ENCODE measurements at regions not wholly inside any gene's neighbourhood (a gene's known extent, or its start where the extent isn't known, plus 50 kb on each side); places are given as distances from the start of the nearest gene placed in this dataset.

GRCh38 chr19:30144242-30144758 is 202.3 kb downstream of the URI1 start:
- in situ Hi-C loops (cut with MboI): no loop called here
- Histone ChIP-seq H3K9ac (ENCODE audit: control insufficient read depth, insufficient read depth, low read length) (no peak overlapping the region), H3K9me3 (replicated peaks; ENCODE audit: control insufficient read depth, insufficient read depth, low read length) (no peaks in the 10 kb centered on the region), H4K20me1 (ENCODE audit: control insufficient read depth, insufficient read depth) (no peaks in the 10 kb centered on the region), H3K79me2 (ENCODE audit: control insufficient read depth, insufficient read depth, low read length) (no peaks in the 10 kb centered on the region), H3K4me2 (ENCODE audit: control insufficient read depth, insufficient read depth) (no peak overlapping the region), H3K4me1 (ENCODE audit: control insufficient read depth, insufficient read depth, low read length) (no peaks in the 10 kb centered on the region), H3K36me3 (ENCODE audit: control insufficient read depth in 2 of 2, insufficient read depth in 2 of 2, low read length in 1 of 2) (no peaks in the 10 kb centered on the region), H3K27me3 (replicated peaks in 1 of 2; ENCODE audit: control insufficient read depth in 2 of 2, insufficient read depth in 2 of 2, low read length in 1 of 2) (peaks cover 0 to 2% of the 10 kb centered on the region in 2 experiments; a peak in 1 of 4 replicates), H3K4me3 (no peak overlapping the region), H2AFZ (ENCODE audit: control insufficient read depth, low read depth, low read length) (no peak overlapping the region), H3K27ac (ENCODE audit: control insufficient read depth, insufficient read depth) (no peak overlapping the region)
- ChIA-PET SMC1A (ENCODE audit: uncharacterized antibody, unreplicated experiment) (no interaction called here), POLR2A (no interaction called here), CTCF (no interaction called here), RAD21 (ENCODE audit: unreplicated experiment) (no interaction called here)
- FAIRE-seq (no peak), DNase-seq (ENCODE audit: low read depth, low spot score) (no peak), ATAC-seq (no peak)
- WGBS (ENCODE audit: insufficient coverage, insufficient replicate concordance, low lambda C conversion rate, missing lambda C conversion rate): 38% methylated on average over 14 of the region's 14 CpGs
- no TSS peak for BruUV-seq (replicated peaks)
- intact Hi-C loops (cut with micrococcal nuclease; ENCODE audit: unreplicated experiment): no loop called here
- TF ChIP-seq PML (IDR thresholded peaks at IDR 0.05; ENCODE audit: low read length) (no peak), NFIC (IDR thresholded peaks at IDR 0.05; ENCODE audit: low read depth, low read length) (no peak), SUPT20H (IDR thresholded peaks at IDR 0.05; ENCODE audit: borderline replicate concordance, control insufficient read depth, low read depth, low read length) (no peak), MLLT1 (IDR thresholded peaks at IDR 0.05) (no peak), PRDM15 (CRISPR knock-in tag; IDR thresholded peaks at IDR 0.05) (no peak), KAT2A (conservative IDR thresholded peaks at IDR 0.05; ENCODE audit: control insufficient read depth, low read depth, low read length) (no peak), DPF2 (IDR thresholded peaks at IDR 0.05) (no peak), ZZZ3 (IDR thresholded peaks at IDR 0.05; ENCODE audit: control insufficient read depth, insufficient read length, low read depth) (no peak), POU2F2 (IDR thresholded peaks at IDR 0.05; ENCODE audit: borderline replicate concordance, low read depth, low read length) (no peak), RB1 (IDR thresholded peaks at IDR 0.05; ENCODE audit: borderline replicate concordance) (no peak), NFYA (IDR thresholded peaks at IDR 0.05; ENCODE audit: borderline replicate concordance, low read depth, low read length) (no peak), FOXK2 (IDR thresholded peaks at IDR 0.05) (no peak), JUND (IDR thresholded peaks at IDR 0.05; ENCODE audit: low read depth, low read length) (no peak), EZH2 (IDR thresholded peaks at IDR 0.05; ENCODE audit: borderline replicate concordance, control insufficient read depth, low read depth, low read length) (no peak), PAX8 (IDR thresholded peaks at IDR 0.05) (no peak), KDM1A (IDR thresholded peaks at IDR 0.05; ENCODE audit: borderline replicate concordance) (no peak)
